Neural crest cell (in vitro differentiated cells): ENCODE measurements at regions not wholly inside any gene's neighbourhood (a gene's known extent, or its start where the extent isn't known, plus 50 kb on each side); places are given as distances from the start of the nearest gene placed in this dataset.

Experiments
- DNase-seq: peaks from one replicate; pipeline ENCODE4 v3.0.0; 2021; ENCODE audit warnings: low read depth, mixed read lengths, low spot score
- H3K27ac Mint-ChIP-seq: one replicate; pipeline ENCODE4 v1.8.0; 2021; ENCODE audit warnings: mild to moderate bottlenecking, mixed read lengths; ENCODE audit not compliant: unreplicated experiment
- H3K27me3 Mint-ChIP-seq: 2 replicates; pipeline ENCODE4 v1.8.0; 2021; ENCODE audit warnings: low read depth, mild to moderate bottlenecking, mixed read lengths
- H3K36me3 Mint-ChIP-seq: 2 replicates; pipeline ENCODE4 v1.8.0; 2021; ENCODE audit warnings: low read depth, mild to moderate bottlenecking, mixed read lengths
- H3K4me1 Mint-ChIP-seq: 2 replicates; pipeline ENCODE4 v1.8.0; 2021; ENCODE audit warnings: mixed read lengths
- H3K4me3 Mint-ChIP-seq: one replicate; pipeline ENCODE4 v1.8.0; 2021; ENCODE audit warnings: mild to moderate bottlenecking, mixed read lengths
- H3K9me3 Mint-ChIP-seq: 2 replicates; pipeline ENCODE4 v1.8.0; 2021; ENCODE audit warnings: mixed read lengths
- TF ChIP-seq, protein P1 (sequence below): fragments of 200-600 bp; sonication (generic); conservative IDR thresholded peaks from 2 replicates; pipeline ENCODE4 v1.5.0; 2021; ENCODE audit warnings: antibody characterized with exemption, mild to moderate bottlenecking

- Mint-ChIP-seq H3K36me3 (peaks cover 4% of the 10 kb centered on the region), H3K27ac (no peak overlapping the region), H3K4me3 (no peak overlapping the region), H3K27me3 (no peaks in the 10 kb centered on the region), H3K4me1 (no peaks in the 10 kb centered on the region), H3K9me3 (peaks cover 7% of the 10 kb centered on the region)
- TF ChIP-seq, protein P1, sequence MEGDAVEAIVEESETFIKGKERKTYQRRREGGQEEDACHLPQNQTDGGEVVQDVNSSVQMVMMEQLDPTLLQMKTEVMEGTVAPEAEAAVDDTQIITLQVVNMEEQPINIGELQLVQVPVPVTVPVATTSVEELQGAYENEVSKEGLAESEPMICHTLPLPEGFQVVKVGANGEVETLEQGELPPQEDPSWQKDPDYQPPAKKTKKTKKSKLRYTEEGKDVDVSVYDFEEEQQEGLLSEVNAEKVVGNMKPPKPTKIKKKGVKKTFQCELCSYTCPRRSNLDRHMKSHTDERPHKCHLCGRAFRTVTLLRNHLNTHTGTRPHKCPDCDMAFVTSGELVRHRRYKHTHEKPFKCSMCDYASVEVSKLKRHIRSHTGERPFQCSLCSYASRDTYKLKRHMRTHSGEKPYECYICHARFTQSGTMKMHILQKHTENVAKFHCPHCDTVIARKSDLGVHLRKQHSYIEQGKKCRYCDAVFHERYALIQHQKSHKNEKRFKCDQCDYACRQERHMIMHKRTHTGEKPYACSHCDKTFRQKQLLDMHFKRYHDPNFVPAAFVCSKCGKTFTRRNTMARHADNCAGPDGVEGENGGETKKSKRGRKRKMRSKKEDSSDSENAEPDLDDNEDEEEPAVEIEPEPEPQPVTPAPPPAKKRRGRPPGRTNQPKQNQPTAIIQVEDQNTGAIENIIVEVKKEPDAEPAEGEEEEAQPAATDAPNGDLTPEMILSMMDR, result no peak
- no peak for DNase-seq
Measured at GRCh38 chr18:45136381-45137086, 455.8 kb downstream of the SETBP1 start.

DNA sequence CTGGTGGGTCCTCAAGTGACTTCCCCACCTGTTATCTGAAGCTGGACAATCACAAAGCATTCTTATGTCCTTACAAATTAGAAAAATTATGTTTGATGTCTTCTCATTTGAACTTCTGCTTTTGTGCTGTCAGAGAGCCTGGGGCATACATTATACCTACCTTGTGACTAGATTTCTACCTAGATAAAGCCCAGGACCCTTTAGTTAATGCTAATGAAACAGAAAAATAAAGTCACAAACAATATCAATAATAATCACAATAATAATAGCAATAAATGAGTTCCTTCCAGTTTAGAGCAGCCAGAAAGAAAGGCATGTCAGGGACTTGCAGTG is 456.4 kb downstream of the SETBP1 start:
- H3K4me3 Mint-ChIP-seq, result no peak overlapping the region
- DNase-seq, result no peak
- TF ChIP-seq, protein P1, result no peak
- H3K36me3 Mint-ChIP-seq, result peaks cover 4% of the 10 kb centered on the region
- H3K27me3 Mint-ChIP-seq, result no peaks in the 10 kb centered on the region
- peaks cover 7% of the 10 kb centered on the region for H3K9me3 Mint-ChIP-seq
- H3K27ac Mint-ChIP-seq, result no peak overlapping the region
- H3K4me1 Mint-ChIP-seq, result no peaks in the 10 kb centered on the region

DNA sequence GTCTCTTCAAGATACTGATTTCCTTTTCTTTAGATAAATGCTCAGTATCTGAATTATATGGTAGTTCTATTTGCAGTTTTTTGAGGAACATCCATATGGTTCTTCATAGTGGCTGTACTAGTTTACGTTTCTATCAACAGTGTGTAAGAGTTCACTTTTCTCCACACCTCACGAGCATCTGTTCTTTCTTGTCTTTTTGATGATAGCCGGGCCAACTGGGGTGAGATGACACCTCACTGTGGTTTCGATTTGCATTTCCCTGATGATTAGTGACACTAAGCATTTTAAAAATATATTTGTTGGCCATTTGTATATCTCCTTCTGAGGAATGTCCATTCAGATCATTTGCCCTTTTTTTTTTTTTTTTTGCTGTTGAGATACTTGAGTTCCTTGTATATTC is 458.8 kb downstream of the SETBP1 start:
- Mint-ChIP-seq H3K4me3 (no peak overlapping the region), H3K9me3 (peaks cover 7% of the 10 kb centered on the region), H3K4me1 (no peaks in the 10 kb centered on the region), H3K27ac (no peak overlapping the region), H3K27me3 (no peaks in the 10 kb centered on the region), H3K36me3 (peaks cover 4% of the 10 kb centered on the region)
- no peak for DNase-seq
- TF ChIP-seq, protein P1, result no peak

DNA sequence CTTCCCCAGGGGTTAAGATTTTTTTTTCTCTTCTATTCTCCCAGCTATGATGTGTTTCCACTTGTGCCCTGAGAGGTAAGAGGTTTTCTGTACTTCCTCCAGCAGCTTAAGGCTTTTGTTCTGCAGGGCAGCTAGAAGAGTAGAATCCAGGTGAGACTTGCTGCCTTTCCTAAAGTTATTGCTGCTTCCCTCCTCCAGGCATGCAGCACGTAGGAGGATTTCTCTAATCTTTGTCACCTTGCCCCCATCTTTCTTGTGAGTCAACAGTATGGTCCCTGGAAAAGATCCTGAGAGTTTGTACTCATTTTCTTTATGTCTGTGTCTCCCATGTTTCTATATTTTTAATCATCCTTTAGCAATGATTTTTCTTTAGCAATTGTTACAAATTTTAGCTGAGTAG is 462.2 kb downstream of the SETBP1 start:
- Mint-ChIP-seq H3K36me3 (peaks cover 4% of the 10 kb centered on the region), H3K27ac (no peak overlapping the region), H3K4me3 (no peak overlapping the region), H3K9me3 (peaks cover 13% of the 10 kb centered on the region), H3K27me3 (no peaks in the 10 kb centered on the region), H3K4me1 (no peaks in the 10 kb centered on the region)
- no peak for DNase-seq
- TF ChIP-seq, protein P1, result no peak

GRCh38 chr18:45149712-45150111 is 465.6 kb upstream of the SLC14A2 start:
- H3K36me3 Mint-ChIP-seq, result no peaks in the 10 kb centered on the region
- no peaks in the 10 kb centered on the region for H3K27me3 Mint-ChIP-seq
- TF ChIP-seq, protein P1, result no peak
- H3K4me1 Mint-ChIP-seq, result no peaks in the 10 kb centered on the region
- peaks cover 6% of the 10 kb centered on the region for H3K9me3 Mint-ChIP-seq
- no peak for DNase-seq
- no peak overlapping the region for H3K4me3 Mint-ChIP-seq
- no peak overlapping the region for H3K27ac Mint-ChIP-seq
